ENCODE measurements at regions not wholly inside any gene's neighbourhood (a gene's known extent, or its start where the extent isn't known, plus 50 kb on each side); places are given as distances from the start of the nearest gene placed in this dataset.
"Not testable (repeated sequence)": the region's sequence is repeated elsewhere in the genome, so short reads cannot be mapped to it uniquely, and the experiment has no call there.

DNA sequence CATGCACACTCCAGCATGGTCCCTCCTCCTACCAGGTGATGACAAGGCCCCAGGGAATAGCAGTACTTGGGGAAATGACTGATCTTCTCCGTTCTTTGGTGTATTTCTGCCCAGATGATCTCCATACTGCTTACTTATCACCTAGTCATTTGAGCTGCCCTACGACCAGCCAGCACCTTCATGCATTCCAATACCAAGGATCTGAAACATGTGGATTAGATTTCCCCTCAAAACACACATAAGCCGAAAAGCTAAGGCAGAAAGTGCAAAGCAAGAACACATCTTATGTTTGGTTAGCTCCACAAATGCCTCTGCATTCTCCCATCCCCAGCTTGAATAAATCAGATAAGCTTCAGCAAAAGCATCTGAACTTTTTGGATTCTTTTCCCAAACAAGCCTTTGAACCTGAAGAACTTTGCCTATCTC lies 64.8 kb upstream of the BCL6 start:
- H3K27ac ChIP-seq = no peak overlapping the region; the same call in 1 of the 2 replicates
- TF ChIP-seq CTCF (conservative IDR thresholded peaks at IDR 0.05) = no peak

GRCh38 chr3:187811585-187812250 lies 66.5 kb upstream of the BCL6 start:
- TF ChIP-seq CTCF (conservative IDR thresholded peaks at IDR 0.05) = no peak
- no peak overlapping the region for H3K27ac ChIP-seq

GRCh38 chr3:187812496-187812895 lies 67.2 kb upstream of the BCL6 start:
- H3K27ac ChIP-seq = no peak overlapping the region
- TF ChIP-seq CTCF (conservative IDR thresholded peaks at IDR 0.05) = no peak

DNA sequence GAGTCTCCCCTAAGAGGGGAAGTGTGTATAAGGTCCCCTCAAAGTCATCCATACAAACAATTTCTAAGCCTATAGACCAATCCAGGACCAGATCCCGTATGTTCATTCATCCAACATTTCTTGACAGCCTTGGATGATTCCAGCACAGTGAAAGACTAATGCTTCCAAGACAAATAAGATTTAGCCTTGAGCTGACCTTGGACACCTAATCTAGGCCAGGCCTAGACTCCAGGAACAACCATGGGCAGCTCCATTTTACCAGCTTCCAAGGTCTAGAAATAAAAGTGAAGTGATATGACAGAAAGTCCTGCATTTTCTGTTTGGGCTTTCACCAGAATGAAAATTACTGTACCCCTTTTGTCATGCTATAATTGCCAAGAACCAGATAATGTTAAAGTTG lies 67.9 kb upstream of the BCL6 start:
- no peak for TF ChIP-seq CTCF (conservative IDR thresholded peaks at IDR 0.05)

DNA sequence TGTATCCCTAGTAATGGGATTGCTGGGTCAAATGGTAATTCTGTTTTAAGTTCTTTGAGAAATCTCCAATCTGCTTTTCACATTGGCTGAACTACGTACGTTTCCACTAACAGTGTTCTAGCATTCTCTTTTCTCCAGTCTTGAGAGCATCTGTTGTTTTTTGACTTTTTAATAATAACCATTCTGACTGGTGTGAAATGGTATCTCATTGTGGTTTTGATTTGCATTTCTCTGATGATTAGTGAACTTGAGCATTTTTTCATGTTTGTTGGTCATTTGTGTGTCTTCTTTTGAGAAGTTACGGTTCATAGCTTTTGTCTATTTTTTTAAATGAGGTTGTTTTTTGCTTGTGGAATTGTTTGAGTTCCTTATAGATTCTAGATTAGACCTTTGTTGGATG lies 72.5 kb upstream of the BCL6 start:
- not testable (repeated sequence) for H3K27ac ChIP-seq

More for the DNA sequence above, 67.9 kb upstream of the BCL6 start:
- no peak overlapping the region for H3K27ac ChIP-seq

- no peak for TF ChIP-seq CTCF (conservative IDR thresholded peaks at IDR 0.05)
- no peak overlapping the region for H3K27ac ChIP-seq
Measured at GRCh38 chr3:187821616-187822317, 76.5 kb upstream of the BCL6 start.

- TF ChIP-seq CTCF (conservative IDR thresholded peaks at IDR 0.05) = no peak
- no peak overlapping the region for H3K27ac ChIP-seq
Measured at GRCh38 chr3:187822402-187822801, 77.1 kb upstream of the BCL6 start.

- no peak for TF ChIP-seq CTCF (conservative IDR thresholded peaks at IDR 0.05)
- no peak overlapping the region for H3K27ac ChIP-seq
Measured at GRCh38 chr3:187823746-187824145, 78.5 kb upstream of the BCL6 start.

All from VCaP (cell line).